Fibroblast of mammary gland (primary cell): ENCODE measurements at regions not wholly inside any gene's neighbourhood (a gene's known extent, or its start where the extent isn't known, plus 50 kb on each side); places are given as distances from the start of the nearest gene placed in this dataset.
"Not testable (repeated sequence)": the region's sequence is repeated elsewhere in the genome, so short reads cannot be mapped to it uniquely, and the experiment has no call there.

Source experiments
- DNase-seq: peaks from one replicate; pipeline ENCODE4 v3.0.0-alpha.2; 2010; ENCODE audit warnings: low read depth
- H3K4me3 ChIP-seq: 2 replicates; pipeline ENCODE4 v1.5.1; 2011; ENCODE audit warnings: low read depth, mild to moderate bottlenecking, low read length, moderate library complexity; ENCODE audit not compliant: control insufficient read depth
- TF ChIP-seq, protein P1 (sequence below): conservative IDR thresholded peaks from 2 replicates; pipeline ENCODE4 v1.5.1; 2011; ENCODE audit warnings: low read depth, low read length, inconsistent platforms; ENCODE audit not compliant: control insufficient read depth, insufficient read depth

DNA sequence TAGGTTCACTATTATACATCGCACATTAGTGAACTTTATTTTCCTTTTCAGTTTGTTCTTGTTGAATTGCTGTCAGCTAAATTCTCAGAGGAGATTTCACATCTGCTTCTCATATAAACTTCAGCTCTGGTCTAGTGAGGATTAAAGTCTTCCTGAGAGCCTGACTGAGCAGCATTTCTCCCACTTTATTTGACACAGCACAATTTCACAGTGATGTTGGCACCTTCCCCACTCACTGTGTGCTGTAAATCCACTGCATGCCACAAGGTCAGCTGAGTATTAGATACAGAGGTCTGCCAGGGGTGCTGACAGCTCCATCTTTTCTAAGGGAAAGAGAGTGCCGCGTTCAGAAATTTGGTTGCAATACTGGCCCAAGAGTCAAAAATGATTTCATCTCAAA is 567.4 kb downstream of the PRR16 start:
- TF ChIP-seq, protein P1, sequence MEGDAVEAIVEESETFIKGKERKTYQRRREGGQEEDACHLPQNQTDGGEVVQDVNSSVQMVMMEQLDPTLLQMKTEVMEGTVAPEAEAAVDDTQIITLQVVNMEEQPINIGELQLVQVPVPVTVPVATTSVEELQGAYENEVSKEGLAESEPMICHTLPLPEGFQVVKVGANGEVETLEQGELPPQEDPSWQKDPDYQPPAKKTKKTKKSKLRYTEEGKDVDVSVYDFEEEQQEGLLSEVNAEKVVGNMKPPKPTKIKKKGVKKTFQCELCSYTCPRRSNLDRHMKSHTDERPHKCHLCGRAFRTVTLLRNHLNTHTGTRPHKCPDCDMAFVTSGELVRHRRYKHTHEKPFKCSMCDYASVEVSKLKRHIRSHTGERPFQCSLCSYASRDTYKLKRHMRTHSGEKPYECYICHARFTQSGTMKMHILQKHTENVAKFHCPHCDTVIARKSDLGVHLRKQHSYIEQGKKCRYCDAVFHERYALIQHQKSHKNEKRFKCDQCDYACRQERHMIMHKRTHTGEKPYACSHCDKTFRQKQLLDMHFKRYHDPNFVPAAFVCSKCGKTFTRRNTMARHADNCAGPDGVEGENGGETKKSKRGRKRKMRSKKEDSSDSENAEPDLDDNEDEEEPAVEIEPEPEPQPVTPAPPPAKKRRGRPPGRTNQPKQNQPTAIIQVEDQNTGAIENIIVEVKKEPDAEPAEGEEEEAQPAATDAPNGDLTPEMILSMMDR, result no peak
- DNase-seq, result peak; percentile 56
- H3K4me3 ChIP-seq, result no peak overlapping the region

DNA sequence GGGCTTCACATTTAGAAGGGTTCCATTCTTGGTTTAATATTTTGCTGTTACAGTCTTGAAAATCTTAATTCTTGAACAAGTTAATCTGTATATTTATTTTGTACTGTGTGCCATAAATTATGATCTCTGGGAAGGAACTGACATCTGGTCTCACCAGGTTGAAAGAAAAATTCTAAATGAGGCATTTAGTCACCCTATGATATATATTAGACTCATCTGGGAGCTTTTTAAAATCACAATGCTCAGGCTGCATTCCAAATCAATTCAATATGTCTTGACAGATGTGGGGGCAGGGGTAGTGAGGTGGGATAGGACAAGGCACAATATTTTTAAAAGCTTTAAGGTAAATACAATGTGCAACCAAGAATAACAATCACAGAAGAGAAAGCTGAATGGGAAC is 569.2 kb downstream of the PRR16 start:
- DNase-seq, result no peak
- TF ChIP-seq, protein P1, result no peak
- H3K4me3 ChIP-seq, result no peak overlapping the region

DNA sequence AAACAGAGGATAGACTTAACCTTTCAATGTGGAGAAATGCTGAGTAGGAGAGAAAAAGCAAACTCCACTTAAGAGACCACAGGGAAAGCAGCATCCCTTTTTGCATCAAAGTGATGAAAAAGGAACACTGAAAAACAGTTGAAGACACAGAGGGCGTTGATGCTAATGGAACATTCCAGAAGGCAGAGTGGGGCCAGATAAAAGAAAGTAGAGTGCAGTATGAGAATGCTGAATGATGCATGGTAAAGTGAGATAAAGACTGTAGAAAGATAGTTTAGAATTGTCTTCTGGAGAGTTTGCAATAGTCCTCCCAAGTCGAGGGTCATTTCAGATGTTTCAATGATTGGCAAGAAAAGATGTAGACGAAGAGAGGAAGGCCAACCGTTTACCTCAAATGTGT is 574.3 kb downstream of the PRR16 start:
- TF ChIP-seq, protein P1, result no peak
- no peak overlapping the region for H3K4me3 ChIP-seq
- no peak for DNase-seq

DNA sequence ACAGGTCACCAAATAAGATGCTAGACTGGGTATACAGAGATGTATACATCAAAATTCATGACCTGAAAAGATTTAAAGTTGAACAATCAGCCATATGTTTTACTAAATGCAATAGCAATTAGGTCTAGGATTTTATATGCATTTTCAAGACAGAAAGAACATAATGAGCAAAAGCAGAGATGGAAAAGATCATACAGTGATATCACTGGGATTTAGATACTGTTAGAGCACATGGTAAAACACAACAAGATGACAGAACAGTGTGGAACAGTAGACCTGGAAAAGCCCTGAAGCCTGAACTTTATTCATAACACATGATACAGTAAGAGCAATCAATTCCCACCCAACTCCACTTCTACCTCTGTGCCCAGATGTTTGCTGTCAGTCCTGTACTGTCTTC is 585.9 kb downstream of the PRR16 start:
- no peak for DNase-seq
- no peak overlapping the region for H3K4me3 ChIP-seq
- TF ChIP-seq, protein P1, result no peak

DNA sequence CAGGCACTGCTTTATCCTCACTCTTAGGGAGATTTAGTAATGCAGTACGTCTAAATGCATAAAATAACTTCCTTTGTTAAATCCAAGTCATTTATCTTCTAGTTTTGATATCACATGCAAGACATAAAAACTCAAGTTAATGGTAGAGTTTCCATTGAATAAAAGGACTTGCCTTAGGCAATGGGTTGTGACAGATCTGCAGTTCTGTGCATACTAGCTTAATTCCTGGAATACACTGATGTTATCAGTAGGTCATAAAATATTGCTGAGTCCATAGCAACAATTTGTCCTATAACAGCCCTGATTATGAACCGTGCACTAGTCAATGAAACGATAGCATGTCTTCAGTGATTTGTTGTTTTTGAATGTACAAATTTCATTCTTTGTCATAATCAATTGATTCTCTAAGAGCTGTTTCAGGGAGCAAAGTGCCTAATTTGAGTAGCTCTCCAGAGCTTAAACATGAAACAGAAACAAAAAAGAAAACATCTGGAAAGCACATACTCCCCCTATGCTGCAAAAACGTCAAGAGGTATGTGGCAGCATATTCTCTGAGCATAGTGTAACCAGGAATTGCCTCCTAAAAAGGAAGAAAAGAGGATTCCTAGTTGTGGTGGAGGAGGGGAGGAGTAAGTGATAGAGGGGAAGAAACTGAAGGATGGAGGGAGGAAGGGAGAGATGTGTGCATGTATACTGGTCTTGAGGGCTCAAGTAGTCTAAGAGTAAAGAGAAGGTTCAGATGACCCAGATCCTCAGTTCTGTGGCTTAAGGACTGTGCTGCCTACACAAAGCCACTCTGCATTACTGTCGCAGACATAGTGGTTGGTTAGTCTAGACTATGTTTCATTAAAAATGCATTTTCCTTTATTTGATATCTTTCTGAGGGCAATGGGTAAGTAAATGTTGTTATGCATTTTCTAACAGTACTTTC is 589.2 kb downstream of the PRR16 start:
- H3K4me3 ChIP-seq, result no peak overlapping the region
- DNase-seq, result no peak
- TF ChIP-seq, protein P1, result no peak

DNA sequence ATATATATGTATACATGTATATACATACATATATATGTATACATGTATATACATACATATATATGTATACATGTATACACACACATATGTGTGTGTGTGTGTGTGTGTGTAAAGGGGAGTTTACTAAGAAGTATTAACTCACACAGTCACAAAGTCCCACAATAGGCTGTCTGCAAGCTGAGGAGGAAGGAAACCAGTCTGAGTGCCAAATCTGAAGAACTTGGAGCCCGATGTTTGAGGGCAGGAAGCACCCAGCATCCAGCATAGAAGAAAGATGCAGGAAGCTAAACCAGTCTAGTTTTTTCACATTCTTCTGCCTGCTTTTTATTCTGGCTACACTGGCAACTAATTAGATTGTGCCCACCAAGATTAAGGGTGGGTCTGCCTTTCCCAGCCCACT is 591.5 kb downstream of the PRR16 start:
- DNase-seq, result no peak
- TF ChIP-seq, protein P1, result no peak
- H3K4me3 ChIP-seq, result no peak overlapping the region

DNA sequence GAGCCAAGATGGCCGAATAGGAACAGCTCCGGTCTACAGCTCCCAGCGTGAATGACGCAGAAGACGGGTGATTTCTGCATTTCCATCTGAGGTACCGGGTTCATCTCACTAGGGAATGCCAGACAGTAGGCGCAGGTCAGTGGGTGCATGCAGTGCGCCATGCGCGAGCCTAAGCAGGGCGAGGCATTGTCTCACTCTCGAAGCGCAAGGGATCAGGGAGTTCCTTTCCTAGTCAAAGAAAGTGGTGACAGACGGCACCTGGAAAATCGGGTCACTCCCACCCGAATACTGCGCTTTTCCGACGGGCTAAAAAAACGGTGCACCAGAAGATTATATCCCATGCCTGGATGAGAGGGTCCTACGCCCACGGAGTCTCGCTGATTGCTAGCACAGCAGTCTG is 600.1 kb downstream of the PRR16 start:
- not testable (repeated sequence) for H3K4me3 ChIP-seq, DNase-seq
